GM12864 (cell line): ENCODE measurements at regions not wholly inside any gene's neighbourhood (a gene's known extent, or its start where the extent isn't known, plus 50 kb on each side); places are given as distances from the start of the nearest gene placed in this dataset.

Source experiments
- DNase-seq: peaks from one replicate; pipeline ENCODE4 v3.0.0-alpha.2; 2011; ENCODE audit warnings: low read depth
- H3K4me3 ChIP-seq: 2 replicates; pipeline ENCODE4 v1.5.1; 2011; ENCODE audit warnings: mild to moderate bottlenecking, low read depth, low read length, control low read depth
- CTCF ChIP-seq: IDR thresholded peaks from 2 replicates; pipeline ENCODE4 v1.5.1; 2011; ENCODE audit warnings: low read depth, mild to moderate bottlenecking, moderate library complexity, low read length, control low read depth, inconsistent platforms; ENCODE audit errors: missing control alignments

DNA sequence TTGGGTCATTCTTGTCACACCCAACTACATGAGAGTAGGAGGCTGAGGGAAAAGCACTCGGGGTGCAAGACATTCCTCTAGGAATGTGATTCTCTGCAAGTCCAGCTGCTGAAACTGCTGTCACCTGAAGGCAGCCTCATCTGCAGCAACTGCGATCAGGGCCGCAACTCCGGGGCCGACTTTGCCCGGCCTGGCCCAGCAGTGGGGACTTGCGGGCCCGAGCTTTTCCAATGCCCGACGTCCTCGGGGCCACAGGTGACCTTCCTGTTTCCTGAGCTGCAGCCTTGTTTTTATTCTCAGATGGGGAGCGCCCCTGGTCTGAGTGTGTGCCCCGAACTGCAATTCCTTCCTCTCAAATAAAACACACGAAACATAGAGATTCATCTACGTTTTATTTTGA is 104.7 kb upstream of the NKX1-1 start:
- TF ChIP-seq CTCF: no peak
- H3K4me3 ChIP-seq: no peak overlapping the region
- DNase-seq: no peak

GRCh38 chr4:1509366-1509765 is 103.1 kb upstream of the NKX1-1 start:
- DNase-seq: no peak
- TF ChIP-seq CTCF: no peak
- no peak overlapping the region for H3K4me3 ChIP-seq

- no peak for TF ChIP-seq CTCF
- no peak for DNase-seq
- no peak overlapping the region for H3K4me3 ChIP-seq
Observed at GRCh38 chr4:1508161-1509160, 102.2 kb upstream of the NKX1-1 start.

GRCh38 chr4:1506956-1507721 is 100.9 kb upstream of the NKX1-1 start:
- H3K4me3 ChIP-seq: no peak overlapping the region
- DNase-seq: no peak
- no peak for TF ChIP-seq CTCF

GRCh38 chr4:1505511-1506460 is 99.5 kb upstream of the NKX1-1 start:
- no peak for TF ChIP-seq CTCF
- H3K4me3 ChIP-seq: no peak overlapping the region
- no peak for DNase-seq
